Astrocyte (in vitro differentiated cells and primary cell): ENCODE measurements at regions not wholly inside any gene's neighbourhood (a gene's known extent, or its start where the extent isn't known, plus 50 kb on each side); places are given as distances from the start of the nearest gene placed in this dataset.
"Not testable (repeated sequence)": the region's sequence is repeated elsewhere in the genome, so short reads cannot be mapped to it uniquely, and the experiment has no call there.

Experiments used
- DNase-seq: peaks from one replicate; pipeline ENCODE4 v3.0.0-alpha.2; 2010; ENCODE audit warnings: low read depth
- FAIRE-seq: peaks from 2 replicates; lab custom pipeline; 2011; peaks lifted over from hg19 to GRCh38; lab: Jason Lieb, UNC
- H2AFZ ChIP-seq: 2 replicates; pipeline ENCODE4 v1.6.0; 2012; ENCODE audit warnings: low read depth, low read length, inconsistent platforms
- H3K27ac ChIP-seq: 2 replicates; pipeline ENCODE4 v1.5.1; 2011; ENCODE audit warnings: low read depth, low read length, inconsistent platforms
- H3K27me3 ChIP-seq: 2 replicates; pipeline ENCODE4 v1.6.0; 2011; ENCODE audit warnings: low read length, inconsistent platforms; ENCODE audit not compliant: insufficient read depth
- H3K36me3 ChIP-seq: 2 replicates; pipeline ENCODE4 v1.5.1; 2011; ENCODE audit warnings: low read length, inconsistent platforms; ENCODE audit not compliant: insufficient read depth
- H3K4me1 ChIP-seq: 2 replicates; pipeline ENCODE4 v1.5.1; 2011; ENCODE audit warnings: low read length, inconsistent platforms; ENCODE audit not compliant: insufficient read depth
- H3K4me2 ChIP-seq: 2 replicates; pipeline ENCODE4 v1.6.0; 2012; ENCODE audit warnings: low read length, inconsistent platforms
- H3K4me3 ChIP-seq: 2 replicates; pipeline ENCODE4 v1.5.1; 2011; ENCODE audit warnings: low read depth, mild to moderate bottlenecking, low read length, inconsistent platforms; ENCODE audit not compliant: insufficient read depth
- H3K79me2 ChIP-seq: 2 replicates; pipeline ENCODE4 v1.6.0; 2012; ENCODE audit warnings: mild to moderate bottlenecking, low read length, inconsistent platforms; ENCODE audit not compliant: insufficient read depth
- H3K9ac ChIP-seq: 2 replicates; pipeline ENCODE4 v1.6.0; 2012; ENCODE audit warnings: mild to moderate bottlenecking, low read length, inconsistent platforms
- H3K9me3 ChIP-seq: 2 replicates; pipeline ENCODE4 v1.5.1; 2012; ENCODE audit warnings: low read depth, mild to moderate bottlenecking, low read length, inconsistent platforms; ENCODE audit not compliant: insufficient read depth
- H4K20me1 ChIP-seq: 2 replicates; pipeline ENCODE4 v1.6.0; 2012; ENCODE audit warnings: low read length, inconsistent platforms; ENCODE audit not compliant: insufficient read depth
- H3K27ac Mint-ChIP-seq: one replicate; pipeline ENCODE4 v1.8.0; 2021; ENCODE audit warnings: mild to moderate bottlenecking, mixed read lengths; ENCODE audit not compliant: unreplicated experiment
- H3K27me3 Mint-ChIP-seq: one replicate; pipeline ENCODE4 v1.8.0; 2021; ENCODE audit warnings: low read depth, mixed read lengths; ENCODE audit not compliant: unreplicated experiment
- H3K36me3 Mint-ChIP-seq: one replicate; pipeline ENCODE4 v1.8.0; 2021; ENCODE audit warnings: low read depth, mixed read lengths; ENCODE audit not compliant: unreplicated experiment
- H3K4me1 Mint-ChIP-seq: one replicate; pipeline ENCODE4 v1.8.0; 2021; ENCODE audit warnings: low read depth, mixed read lengths; ENCODE audit not compliant: unreplicated experiment
- H3K4me3 Mint-ChIP-seq: one replicate; pipeline ENCODE4 v1.8.0; 2021; ENCODE audit warnings: mild to moderate bottlenecking, moderate library complexity, mixed read lengths; ENCODE audit not compliant: unreplicated experiment
- H3K9me3 Mint-ChIP-seq: one replicate; pipeline ENCODE4 v1.8.0; 2021; ENCODE audit warnings: mild to moderate bottlenecking, mixed read lengths; ENCODE audit not compliant: unreplicated experiment
- EZH2 ChIP-seq: IDR thresholded peaks from 2 replicates; pipeline ENCODE4 v1.6.1; 2012; ENCODE audit warnings: mild to moderate bottlenecking, low read length, inconsistent platforms; ENCODE audit not compliant: insufficient read depth
- TF ChIP-seq, protein P1 (sequence below): IDR thresholded peaks from 2 replicates; pipeline ENCODE4 v1.5.1; 2011; ENCODE audit warnings: low read depth, mild to moderate bottlenecking, inconsistent platforms, low read length, moderate library complexity; ENCODE audit not compliant: insufficient read depth

DNA sequence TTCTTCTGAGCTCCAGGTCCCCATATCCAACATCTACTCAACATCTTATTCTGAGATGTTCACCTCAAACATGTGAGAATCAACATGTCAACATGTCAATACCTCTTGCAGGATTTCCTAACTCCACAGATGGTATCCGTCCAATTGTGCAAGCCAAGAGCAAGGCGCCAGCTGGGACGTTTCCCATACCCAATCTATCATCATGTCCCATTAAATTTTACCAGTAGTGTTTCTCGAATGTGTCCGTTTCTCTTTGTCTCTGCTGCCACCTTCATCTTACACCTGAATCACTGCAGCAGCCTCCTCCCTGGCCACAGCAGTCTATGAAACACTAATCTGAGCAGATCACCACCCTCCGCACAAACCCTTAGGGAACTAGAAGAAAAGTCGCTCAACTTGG is 78.0 kb upstream of the RPS6KA2 start:
- no peak overlapping the region for H3K9ac ChIP-seq
- no peaks in the 10 kb centered on the region for H3K4me1 ChIP-seq
- H3K4me2 ChIP-seq = no peak overlapping the region
- H3K4me1 Mint-ChIP-seq = no peaks in the 10 kb centered on the region
- H2AFZ ChIP-seq = no peak overlapping the region
- DNase-seq = no peak
- H3K79me2 ChIP-seq = no peaks in the 10 kb centered on the region
- H3K9me3 ChIP-seq = no peaks in the 10 kb centered on the region
- no peak for FAIRE-seq
- H3K4me3 Mint-ChIP-seq = no peak overlapping the region
- no peak overlapping the region for H3K4me3 ChIP-seq
- H3K27me3 ChIP-seq = peaks cover 14% of the 10 kb centered on the region
- H3K27ac ChIP-seq = no peak overlapping the region
- no peak for TF ChIP-seq EZH2
- TF ChIP-seq, protein P1, sequence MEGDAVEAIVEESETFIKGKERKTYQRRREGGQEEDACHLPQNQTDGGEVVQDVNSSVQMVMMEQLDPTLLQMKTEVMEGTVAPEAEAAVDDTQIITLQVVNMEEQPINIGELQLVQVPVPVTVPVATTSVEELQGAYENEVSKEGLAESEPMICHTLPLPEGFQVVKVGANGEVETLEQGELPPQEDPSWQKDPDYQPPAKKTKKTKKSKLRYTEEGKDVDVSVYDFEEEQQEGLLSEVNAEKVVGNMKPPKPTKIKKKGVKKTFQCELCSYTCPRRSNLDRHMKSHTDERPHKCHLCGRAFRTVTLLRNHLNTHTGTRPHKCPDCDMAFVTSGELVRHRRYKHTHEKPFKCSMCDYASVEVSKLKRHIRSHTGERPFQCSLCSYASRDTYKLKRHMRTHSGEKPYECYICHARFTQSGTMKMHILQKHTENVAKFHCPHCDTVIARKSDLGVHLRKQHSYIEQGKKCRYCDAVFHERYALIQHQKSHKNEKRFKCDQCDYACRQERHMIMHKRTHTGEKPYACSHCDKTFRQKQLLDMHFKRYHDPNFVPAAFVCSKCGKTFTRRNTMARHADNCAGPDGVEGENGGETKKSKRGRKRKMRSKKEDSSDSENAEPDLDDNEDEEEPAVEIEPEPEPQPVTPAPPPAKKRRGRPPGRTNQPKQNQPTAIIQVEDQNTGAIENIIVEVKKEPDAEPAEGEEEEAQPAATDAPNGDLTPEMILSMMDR = no peak
- no peak overlapping the region for H3K27ac Mint-ChIP-seq
- H3K27me3 Mint-ChIP-seq = peaks cover 7% of the 10 kb centered on the region
- peaks cover 4% of the 10 kb centered on the region for H3K9me3 Mint-ChIP-seq
- H4K20me1 ChIP-seq = no peaks in the 10 kb centered on the region
- no peaks in the 10 kb centered on the region for H3K36me3 Mint-ChIP-seq
- H3K36me3 ChIP-seq = no peaks in the 10 kb centered on the region

DNA sequence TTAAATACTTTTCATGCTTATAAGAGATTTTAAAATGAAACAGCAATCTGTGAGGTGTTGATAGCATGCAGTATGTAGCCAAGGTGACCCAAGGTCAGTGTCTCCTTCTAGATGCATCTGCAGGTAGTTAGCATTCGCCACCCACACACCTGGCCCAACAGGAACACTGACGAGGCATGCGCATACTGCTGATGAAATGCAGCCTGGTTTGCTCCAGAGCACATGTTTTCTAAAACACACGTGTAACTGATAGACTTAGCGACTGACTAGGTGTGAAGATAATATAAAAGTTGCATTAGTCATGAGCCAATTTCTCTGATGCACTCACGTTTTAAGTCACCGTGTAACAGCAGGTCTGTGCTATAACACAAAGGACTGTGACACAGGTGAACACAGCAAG is 77.1 kb upstream of the RPS6KA2 start:
- Histone ChIP-seq H3K4me3 (no peak overlapping the region), H4K20me1 (no peaks in the 10 kb centered on the region), H3K79me2 (no peaks in the 10 kb centered on the region), H3K9me3 (no peaks in the 10 kb centered on the region), H3K27ac (no peak overlapping the region), H3K27me3 (peaks cover 14% of the 10 kb centered on the region), H2AFZ (no peak overlapping the region), H3K4me2 (no peak overlapping the region), H3K36me3 (no peaks in the 10 kb centered on the region), H3K4me1 (no peaks in the 10 kb centered on the region), H3K9ac (no peak overlapping the region)
- Mint-ChIP-seq H3K9me3 (peaks cover 4% of the 10 kb centered on the region), H3K36me3 (no peaks in the 10 kb centered on the region), H3K27me3 (peaks cover 7% of the 10 kb centered on the region), H3K27ac (no peak overlapping the region), H3K4me1 (no peaks in the 10 kb centered on the region), H3K4me3 (no peak overlapping the region)
- TF ChIP-seq EZH2 = no peak
- TF ChIP-seq, protein P1 = no peak
- no peak for FAIRE-seq
- no peak for DNase-seq

DNA sequence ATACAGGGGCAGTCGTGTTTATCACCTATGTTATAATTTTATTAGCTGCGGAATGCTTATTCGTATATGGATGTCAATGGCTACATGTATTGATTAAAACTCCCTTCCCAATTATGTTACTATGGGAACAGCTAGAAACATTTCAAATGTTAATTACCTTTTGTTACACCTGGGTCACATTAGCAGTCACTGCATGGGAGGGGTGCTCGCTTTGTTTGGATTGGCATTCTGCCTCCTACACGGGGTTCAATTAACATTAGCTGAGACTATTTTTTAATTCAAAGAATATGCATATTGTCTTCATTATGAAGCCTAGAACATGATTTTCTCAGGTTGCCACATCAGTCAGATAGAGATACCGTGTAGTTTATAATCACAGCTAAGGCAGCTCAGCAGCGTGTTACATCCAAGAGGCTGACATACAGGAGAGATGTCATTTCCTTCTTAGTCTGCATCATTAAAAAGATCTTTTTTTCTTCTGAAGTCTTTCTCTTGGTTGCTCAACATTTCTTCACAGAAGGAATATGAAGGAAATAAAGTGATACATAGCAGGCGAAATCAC is 76.2 kb upstream of the RPS6KA2 start:
- Histone ChIP-seq H3K9me3 (no peaks in the 10 kb centered on the region), H3K27ac (no peak overlapping the region), H4K20me1 (no peaks in the 10 kb centered on the region), H3K9ac (no peak overlapping the region), H3K27me3 (peaks cover 15% of the 10 kb centered on the region), H3K79me2 (no peaks in the 10 kb centered on the region), H3K4me3 (no peak overlapping the region), H2AFZ (no peak overlapping the region), H3K4me2 (no peak overlapping the region), H3K36me3 (no peaks in the 10 kb centered on the region), H3K4me1 (no peaks in the 10 kb centered on the region)
- no peaks in the 10 kb centered on the region for H3K36me3 Mint-ChIP-seq
- no peaks in the 10 kb centered on the region for H3K4me1 Mint-ChIP-seq
- FAIRE-seq (no peak), DNase-seq (no peak)
- peaks cover 7% of the 10 kb centered on the region for H3K27me3 Mint-ChIP-seq
- peaks cover 4% of the 10 kb centered on the region for H3K9me3 Mint-ChIP-seq
- H3K27ac Mint-ChIP-seq = no peak overlapping the region
- no peak for TF ChIP-seq EZH2
- TF ChIP-seq, protein P1 = no peak
- no peak overlapping the region for H3K4me3 Mint-ChIP-seq

DNA sequence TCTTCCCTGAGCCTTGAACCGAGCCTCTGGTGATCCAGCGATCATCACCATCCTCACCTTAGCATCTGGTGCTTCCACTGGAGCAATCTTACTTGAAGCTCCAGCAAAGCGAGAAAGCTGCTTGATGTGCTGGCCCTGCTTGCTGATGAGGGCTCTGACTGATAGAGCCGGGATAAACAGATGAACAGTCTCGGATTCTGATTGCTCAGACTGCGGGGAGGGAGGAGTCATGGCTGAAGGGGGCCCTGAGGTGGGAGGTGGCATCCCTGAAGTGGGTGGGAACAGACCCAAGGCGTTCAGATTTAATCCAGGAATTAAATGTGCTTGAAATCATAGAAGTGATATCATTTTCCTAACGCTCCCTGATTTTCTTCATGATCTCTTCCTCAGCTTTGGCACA is 74.4 kb upstream of the RPS6KA2 start:
- not testable (repeated sequence) for H3K9ac ChIP-seq, H3K36me3 Mint-ChIP-seq, FAIRE-seq

More for the DNA sequence above, 74.4 kb upstream of the RPS6KA2 start:
- H3K27ac ChIP-seq, H4K20me1 ChIP-seq, H3K9me3 Mint-ChIP-seq, H3K9me3 ChIP-seq, H3K4me2 ChIP-seq, H3K4me3 Mint-ChIP-seq, H3K79me2 ChIP-seq, H3K36me3 ChIP-seq, H3K27ac Mint-ChIP-seq, H3K4me1 ChIP-seq, H3K4me3 ChIP-seq, DNase-seq, H3K27me3 Mint-ChIP-seq, H3K4me1 Mint-ChIP-seq, H2AFZ ChIP-seq: not testable (repeated sequence)
- peaks cover 15% of the 10 kb centered on the region for H3K27me3 ChIP-seq
